Tibial nerve (tissue), 4 donors: ENCODE measurements at regions not wholly inside any gene's neighbourhood (a gene's known extent, or its start where the extent isn't known, plus 50 kb on each side); places are given as distances from the start of the nearest gene placed in this dataset.

Experiments
- DNase-seq, 2 donors: peaks; one replicate each; pipeline ENCODE4 v3.0.0-alpha.2; 2019; ENCODE audit warnings: low spot score in 2 of 2
- H3K27ac ChIP-seq, 4 donors: fragments of 200-600 bp; sonication (generic) in 3 of 4; one replicate each; pipeline ENCODE4 v1.5.1; 2017 to 2019; ENCODE audit warnings: mild to moderate bottlenecking in 1 of 4
- H3K27me3 ChIP-seq, 2 donors: fragments of 200-600 bp; sonication (generic) in 1 of 2; one replicate each; pipeline versions ENCODE4 v1.5.1 to v1.6.0; 2017 to 2019
- H3K36me3 ChIP-seq, 3 donors: fragments of 200-600 bp; sonication (generic); one replicate each; pipeline ENCODE4 v1.5.1; 2018 to 2019
- H3K4me1 ChIP-seq, 4 donors: fragments of 200-600 bp; sonication (generic) in 3 of 4; one replicate each; pipeline ENCODE4 v1.5.1; 2017 to 2019
- H3K4me3 ChIP-seq, 4 donors: fragments of 200-600 bp; sonication (generic) in 3 of 4; one replicate each; pipeline ENCODE4 v1.5.1; 2017 to 2019; ENCODE audit warnings: mild to moderate bottlenecking in 1 of 4, moderate library complexity in 1 of 4
- H3K9me3 ChIP-seq, 4 donors: fragments of 200-600 bp; sonication (generic) in 3 of 4; one replicate each; pipeline ENCODE4 v1.5.1; 2017 to 2019
- CTCF ChIP-seq, 5 experiments: fragments of 200-600 bp in 3 of 5; fragments of 450-650 bp in 2 of 5; sonication (generic) in 3 of 5; IDR thresholded peaks; one replicate each; pipeline ENCODE4 v1.5.1; 2016 to 2019; ENCODE audit warnings: antibody characterized with exemption in 5 of 5, mild to moderate bottlenecking in 3 of 5, moderate library complexity in 2 of 5
- EP300 ChIP-seq, 2 donors: sonication (generic); formaldehyde crosslinking; IDR thresholded peaks; one replicate each; pipeline ENCODE4 v1.6.1; 2017; ENCODE audit warnings: antibody characterized with exemption in 2 of 2, mild to moderate bottlenecking in 1 of 2
- POLR2A ChIP-seq, 2 donors: fragments of 450-650 bp; IDR thresholded peaks; one replicate each; pipeline ENCODE4 v1.6.1; 2017; ENCODE audit warnings: antibody characterized with exemption in 2 of 2, mild to moderate bottlenecking in 2 of 2, moderate library complexity in 2 of 2
- WGBS, 2 donors: methylation state at CpG; one replicate each; pipeline ENCODE4 v1.1.5; 2018; 5-methylcytosine and 5-hydroxymethylcytosine counted together

GRCh38 chr5:166505067-166505466 is 1786.4 kb upstream of the WWC1 start:
- H3K4me1 ChIP-seq = peaks cover 0 to 9% (median 0%) of the 10 kb centered on the region in 4 donors
- H3K9me3 ChIP-seq = no peaks in the 10 kb centered on the region
- H3K4me3 ChIP-seq = no peak overlapping the region
- DNase-seq = no peak
- H3K27me3 ChIP-seq = no peaks in the 10 kb centered on the region
- H3K36me3 ChIP-seq = no peaks in the 10 kb centered on the region
- 58 to 68% methylated on average over 2 of the region's 2 CpGs for WGBS, 2 donors
- TF ChIP-seq POLR2A (IDR thresholded peaks at IDR 0.05) (no peak), CTCF (IDR thresholded peaks at IDR 0.05) (no peak), EP300 (IDR thresholded peaks at IDR 0.05) (no peak)
- H3K27ac ChIP-seq = no peak overlapping the region

GRCh38 chr5:166505544-166505943 is 1785.9 kb upstream of the WWC1 start:
- TF ChIP-seq CTCF (IDR thresholded peaks at IDR 0.05) (no peak), POLR2A (IDR thresholded peaks at IDR 0.05) (no peak), EP300 (IDR thresholded peaks at IDR 0.05) (no peak)
- no peaks in the 10 kb centered on the region for H3K27me3 ChIP-seq
- no peak overlapping the region for H3K4me3 ChIP-seq
- H3K4me1 ChIP-seq = peaks cover 0 to 4% (median 0%) of the 10 kb centered on the region in 4 donors
- DNase-seq = no peak
- no peak overlapping the region for H3K27ac ChIP-seq
- no peaks in the 10 kb centered on the region for H3K36me3 ChIP-seq
- H3K9me3 ChIP-seq = no peaks in the 10 kb centered on the region

- WGBS, 2 donors = 76 to 78% methylated on average over 2 of the region's 2 CpGs
- Histone ChIP-seq H3K4me3 (no peak overlapping the region), H3K36me3 (no peaks in the 10 kb centered on the region), H3K27ac (no peak overlapping the region), H3K4me1 (no peaks in the 10 kb centered on the region), H3K27me3 (no peaks in the 10 kb centered on the region), H3K9me3 (no peaks in the 10 kb centered on the region)
- no peak for DNase-seq
- no peak for TF ChIP-seq CTCF (IDR thresholded peaks at IDR 0.05)
Observed at GRCh38 chr5:166507810-166508425, 1783.5 kb upstream of the WWC1 start.

- H3K36me3 ChIP-seq = no peaks in the 10 kb centered on the region
- no peak overlapping the region for H3K27ac ChIP-seq
- H3K9me3 ChIP-seq = no peaks in the 10 kb centered on the region
- 48 to 50% methylated on average over 3 of the region's 3 CpGs for WGBS, 2 donors
- no peak for DNase-seq
- no peaks in the 10 kb centered on the region for H3K4me1 ChIP-seq
- no peak overlapping the region for H3K4me3 ChIP-seq
- no peak for TF ChIP-seq POLR2A (IDR thresholded peaks at IDR 0.05)
- no peak for TF ChIP-seq EP300 (IDR thresholded peaks at IDR 0.05)
- TF ChIP-seq CTCF (IDR thresholded peaks at IDR 0.05) = no peak
- no peaks in the 10 kb centered on the region for H3K27me3 ChIP-seq
Observed at GRCh38 chr5:166509085-166509484, 1782.4 kb upstream of the WWC1 start.

GRCh38 chr5:166517976-166518375 is 1773.5 kb upstream of the WWC1 start:
- DNase-seq = no peak
- no peak overlapping the region for H3K4me3 ChIP-seq
- H3K9me3 ChIP-seq = no peaks in the 10 kb centered on the region
- TF ChIP-seq EP300 (IDR thresholded peaks at IDR 0.05) = no peak
- TF ChIP-seq CTCF (IDR thresholded peaks at IDR 0.05) = no peak
- TF ChIP-seq POLR2A (IDR thresholded peaks at IDR 0.05) = no peak
- H3K4me1 ChIP-seq = no peaks in the 10 kb centered on the region
- no peaks in the 10 kb centered on the region for H3K36me3 ChIP-seq
- WGBS, 2 donors = 76 to 78% methylated on average over 5 of the region's 5 CpGs
- no peaks in the 10 kb centered on the region for H3K27me3 ChIP-seq
- no peak overlapping the region for H3K27ac ChIP-seq
